Gastroesophageal sphincter (tissue), 4 donors: ENCODE measurements at regions not wholly inside any gene's neighbourhood (a gene's known extent, or its start where the extent isn't known, plus 50 kb on each side); places are given as distances from the start of the nearest gene placed in this dataset.

ENCODE experiments used
- ATAC-seq: fragments of 150-250 bp; one replicate; pipeline ENCODE4 v1.9.1; 2016; ENCODE audit warnings: mild to moderate bottlenecking, moderate library complexity
- H3K27ac ChIP-seq, 4 donors: fragments of 200-600 bp; sonication (generic) in 3 of 4; 1 replicate in 3 of 4; 2 replicates in 1 of 4; pipeline ENCODE4 v1.5.1; 2016 to 2019
- H3K27me3 ChIP-seq: fragments of 200-600 bp; sonication (generic); one replicate; pipeline ENCODE4 v1.5.1; 2019
- H3K36me3 ChIP-seq, 2 donors: fragments of 200-600 bp; sonication (generic); one replicate each; pipeline ENCODE4 v1.5.1; 2019; ENCODE audit warnings: control low read depth in 1 of 2
- H3K4me1 ChIP-seq, 3 donors: fragments of 200-600 bp; sonication (generic); 1 replicate in 2 of 3; 2 replicates in 1 of 3; pipeline ENCODE4 v1.5.1; 2016 to 2019; ENCODE audit warnings: control low read depth in 2 of 3
- H3K4me3 ChIP-seq, 2 donors: fragments of 200-600 bp; sonication (generic); one replicate each; pipeline ENCODE4 v1.5.1; 2019; ENCODE audit warnings: mild to moderate bottlenecking in 1 of 2, moderate library complexity in 1 of 2
- H3K9me3 ChIP-seq, 3 donors: fragments of 200-600 bp; sonication (generic); one replicate each; pipeline ENCODE4 v1.5.1; 2017 to 2019; ENCODE audit warnings: control low read depth in 2 of 3
- EP300 ChIP-seq: sonication (generic); formaldehyde crosslinking; IDR thresholded peaks from one replicate; pipeline ENCODE4 v1.6.1; 2017; ENCODE audit warnings: antibody characterized with exemption, mild to moderate bottlenecking
- POLR2A ChIP-seq, 2 donors: fragments of 450-650 bp; IDR thresholded peaks; one replicate each; pipeline ENCODE4 v1.6.1; 2017; ENCODE audit warnings: antibody characterized with exemption in 2 of 2, mild to moderate bottlenecking in 2 of 2, moderate library complexity in 1 of 2
- POLR2AphosphoS5 ChIP-seq: sonication (generic); formaldehyde crosslinking; IDR thresholded peaks from one replicate; pipeline ENCODE4 v1.6.1; 2017; ENCODE audit warnings: antibody characterized with exemption
- WGBS, 2 donors: methylation state at CpG; one replicate each; pipeline ENCODE4 v1.1.5; 2018; ENCODE audit warnings: low coverage in 1 of 2; 5-methylcytosine and 5-hydroxymethylcytosine counted together
- TF ChIP-seq, protein P1 (sequence below), 4 experiments: fragments of 200-600 bp in 2 of 4; fragments of 450-650 bp in 2 of 4; sonication (generic) in 1 of 4; IDR thresholded peaks; one replicate each; pipeline ENCODE4 v1.5.1; 2017 to 2019; ENCODE audit warnings: antibody characterized with exemption in 4 of 4, mild to moderate bottlenecking in 2 of 4, moderate library complexity in 2 of 4

DNA sequence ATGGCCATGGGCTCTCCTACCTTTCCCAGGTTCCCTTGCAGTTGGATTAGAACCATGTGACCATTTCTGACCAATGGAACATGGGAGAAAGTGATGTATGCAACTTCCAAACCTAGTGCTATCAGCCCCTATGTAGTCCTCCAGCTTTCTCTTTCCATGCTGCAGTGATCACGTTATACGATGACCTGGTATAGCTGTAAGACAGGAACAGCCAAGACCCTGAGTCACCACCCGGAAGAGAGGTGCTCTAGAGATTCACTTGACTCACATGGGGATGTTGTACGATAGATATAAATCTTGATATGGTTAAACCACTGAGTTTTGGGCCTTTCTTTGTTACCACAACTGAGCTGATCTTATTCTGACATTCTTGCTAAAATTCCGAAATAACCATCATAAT is 65.1 kb downstream of the NOG start:
- peaks cover 3% of the 10 kb centered on the region for H3K27me3 ChIP-seq
- no peaks in the 10 kb centered on the region for H3K4me1 ChIP-seq
- no peak overlapping the region for H3K4me3 ChIP-seq
- no peak for ATAC-seq
- no peak for TF ChIP-seq EP300
- TF ChIP-seq POLR2AphosphoS5 = no peak
- TF ChIP-seq, protein P1, sequence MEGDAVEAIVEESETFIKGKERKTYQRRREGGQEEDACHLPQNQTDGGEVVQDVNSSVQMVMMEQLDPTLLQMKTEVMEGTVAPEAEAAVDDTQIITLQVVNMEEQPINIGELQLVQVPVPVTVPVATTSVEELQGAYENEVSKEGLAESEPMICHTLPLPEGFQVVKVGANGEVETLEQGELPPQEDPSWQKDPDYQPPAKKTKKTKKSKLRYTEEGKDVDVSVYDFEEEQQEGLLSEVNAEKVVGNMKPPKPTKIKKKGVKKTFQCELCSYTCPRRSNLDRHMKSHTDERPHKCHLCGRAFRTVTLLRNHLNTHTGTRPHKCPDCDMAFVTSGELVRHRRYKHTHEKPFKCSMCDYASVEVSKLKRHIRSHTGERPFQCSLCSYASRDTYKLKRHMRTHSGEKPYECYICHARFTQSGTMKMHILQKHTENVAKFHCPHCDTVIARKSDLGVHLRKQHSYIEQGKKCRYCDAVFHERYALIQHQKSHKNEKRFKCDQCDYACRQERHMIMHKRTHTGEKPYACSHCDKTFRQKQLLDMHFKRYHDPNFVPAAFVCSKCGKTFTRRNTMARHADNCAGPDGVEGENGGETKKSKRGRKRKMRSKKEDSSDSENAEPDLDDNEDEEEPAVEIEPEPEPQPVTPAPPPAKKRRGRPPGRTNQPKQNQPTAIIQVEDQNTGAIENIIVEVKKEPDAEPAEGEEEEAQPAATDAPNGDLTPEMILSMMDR (IDR thresholded peaks at IDR 0.05) = no peak
- no peak for TF ChIP-seq POLR2A (IDR thresholded peaks at IDR 0.05)
- peaks cover 0 to 5% (median 0%) of the 10 kb centered on the region in 3 donors for H3K9me3 ChIP-seq
- no peaks in the 10 kb centered on the region for H3K36me3 ChIP-seq
- WGBS, 2 donors = 95 to 100% methylated on average over 2 to 5 of the region's 5 CpGs
- H3K27ac ChIP-seq = no peak overlapping the region

DNA sequence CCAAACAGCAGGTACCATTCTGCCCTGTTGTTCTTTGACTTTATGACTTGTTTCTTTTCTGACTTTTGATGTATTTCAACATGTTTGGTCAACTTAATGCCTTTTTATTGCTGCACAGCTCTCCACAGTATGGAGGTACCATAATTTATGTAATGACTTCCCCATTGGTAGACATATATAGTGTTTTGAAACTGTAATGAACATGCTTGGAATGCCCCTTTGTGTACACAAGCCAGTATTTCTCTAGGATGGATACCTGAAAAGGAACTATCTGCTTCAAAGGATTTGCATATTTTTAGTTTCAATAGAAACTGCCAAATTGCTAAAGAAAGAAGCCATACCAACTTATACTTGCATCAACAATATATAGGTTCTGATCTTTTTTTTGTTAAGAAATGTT is 66.1 kb downstream of the NOG start:
- Histone ChIP-seq H3K27me3 (peaks cover 5% of the 10 kb centered on the region), H3K4me3 (no peak overlapping the region), H3K27ac (no peak overlapping the region), H3K4me1 (no peaks in the 10 kb centered on the region), H3K36me3 (no peaks in the 10 kb centered on the region), H3K9me3 (peaks cover 0 to 5% (median 0%) of the 10 kb centered on the region in 3 donors)
- no peak for ATAC-seq
- TF ChIP-seq POLR2AphosphoS5 = no peak
- no peak for TF ChIP-seq EP300
- no peak for TF ChIP-seq POLR2A (IDR thresholded peaks at IDR 0.05)
- TF ChIP-seq, protein P1 (IDR thresholded peaks at IDR 0.05) = no peak

DNA sequence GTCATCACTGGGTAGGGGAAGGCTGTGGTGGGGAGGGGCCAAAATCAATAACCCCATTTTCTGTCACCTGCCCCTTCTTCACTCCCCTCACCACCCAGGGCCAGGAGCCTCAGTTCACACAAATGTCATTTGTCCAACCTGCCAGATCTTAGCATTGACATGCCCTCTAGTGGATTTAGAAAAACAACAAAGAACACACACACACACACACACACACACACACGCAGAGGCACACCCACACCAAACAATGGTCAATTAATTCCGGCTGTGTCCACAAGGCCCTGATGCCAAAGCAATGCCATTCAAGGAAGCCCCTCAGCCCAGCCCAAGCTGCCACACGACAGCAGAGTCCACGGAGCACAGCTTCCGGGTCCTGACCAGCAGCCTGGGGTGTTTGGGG is 68.4 kb downstream of the NOG start:
- WGBS, 2 donors = 63 to 100% methylated on average over 1 to 4 of the region's 5 CpGs

DNA sequence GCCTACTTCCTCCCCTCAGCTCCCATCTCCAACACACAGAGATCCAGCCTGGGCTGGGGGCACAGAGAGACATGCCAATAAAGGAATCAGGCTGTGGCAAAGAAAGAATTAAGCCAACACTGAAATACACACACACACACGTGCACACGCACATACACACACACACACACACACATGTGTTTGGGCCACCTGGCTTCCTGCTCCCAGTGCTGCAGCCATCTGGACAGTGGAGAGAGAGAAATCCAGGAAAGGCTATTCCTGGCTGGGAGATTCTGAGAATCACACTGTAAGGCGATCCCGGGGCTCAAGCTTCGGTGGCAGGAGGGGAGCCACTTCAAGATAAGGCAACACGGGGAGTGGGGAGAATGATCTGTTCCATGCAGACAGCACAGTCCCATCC is 72.4 kb downstream of the NOG start:
- Histone ChIP-seq H3K36me3 (no peaks in the 10 kb centered on the region), H3K4me1 (no peaks in the 10 kb centered on the region), H3K27ac (no peak overlapping the region), H3K27me3 (peaks cover 17% of the 10 kb centered on the region), H3K4me3 (no peak overlapping the region), H3K9me3 (no peaks in the 10 kb centered on the region)
- WGBS, 2 donors = 0 to 21% methylated on average over 1 to 2 of the region's 6 CpGs
- TF ChIP-seq POLR2AphosphoS5 = no peak
- TF ChIP-seq, protein P1 (IDR thresholded peaks at IDR 0.05) = no peak
- TF ChIP-seq POLR2A (IDR thresholded peaks at IDR 0.05) = no peak
- TF ChIP-seq EP300 = no peak
- no peak for ATAC-seq

More for the DNA sequence above, 68.4 kb downstream of the NOG start:
- Histone ChIP-seq H3K27ac (no peak overlapping the region), H3K4me1 (no peaks in the 10 kb centered on the region), H3K9me3 (no peaks in the 10 kb centered on the region), H3K4me3 (no peak overlapping the region), H3K27me3 (peaks cover 13% of the 10 kb centered on the region), H3K36me3 (no peaks in the 10 kb centered on the region)
- TF ChIP-seq, protein P1 (IDR thresholded peaks at IDR 0.05) = no peak
- TF ChIP-seq EP300 = no peak
- TF ChIP-seq POLR2A (IDR thresholded peaks at IDR 0.05) = no peak
- TF ChIP-seq POLR2AphosphoS5 = no peak
- ATAC-seq = no peak

DNA sequence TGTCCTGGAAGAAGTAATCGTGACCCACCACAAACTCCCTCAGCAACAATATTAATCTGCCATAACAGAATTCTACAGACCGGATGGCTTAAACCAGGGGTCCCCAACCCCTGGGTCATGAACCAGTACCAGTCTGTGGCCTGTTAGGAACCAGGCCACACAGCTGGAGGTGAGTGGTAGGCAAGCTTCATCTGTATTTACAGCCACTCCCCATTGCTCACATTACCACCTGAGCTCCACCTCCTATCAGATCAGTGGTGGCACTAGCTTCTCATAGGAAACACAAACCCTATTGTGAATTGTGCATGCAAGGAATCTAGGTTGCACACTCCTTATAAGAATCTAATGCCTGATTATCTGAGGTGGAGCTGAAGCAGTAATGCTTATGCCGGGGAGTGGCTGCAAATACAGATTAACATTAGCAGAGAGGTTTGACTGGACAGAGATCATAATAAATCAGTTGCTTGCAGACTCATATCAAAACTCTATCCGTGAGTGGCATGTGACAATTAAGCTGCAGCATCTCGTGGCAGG is 74.5 kb downstream of the NOG start:
- no peaks in the 10 kb centered on the region for H3K4me1 ChIP-seq

More for the DNA sequence above, 74.5 kb downstream of the NOG start:
- no peak overlapping the region for H3K4me3 ChIP-seq
- H3K27me3 ChIP-seq = peaks cover 27% of the 10 kb centered on the region
- TF ChIP-seq, protein P1 (IDR thresholded peaks at IDR 0.05) = no peak
- TF ChIP-seq EP300 (no peak), POLR2A (IDR thresholded peaks at IDR 0.05) (no peak), POLR2AphosphoS5 (no peak)
- ATAC-seq = no peak
- no peaks in the 10 kb centered on the region for H3K9me3 ChIP-seq
- WGBS, 2 donors = 71 to 74% methylated on average over 4 to 5 of the region's 5 CpGs
- no peaks in the 10 kb centered on the region for H3K36me3 ChIP-seq
- no peak overlapping the region for H3K27ac ChIP-seq
